MCF 10A (cell line): ENCODE measurements at regions not wholly inside any gene's neighbourhood (a gene's known extent, or its start where the extent isn't known, plus 50 kb on each side); places are given as distances from the start of the nearest gene placed in this dataset.

Source experiments
- BruUV-seq: library from RNA; stranded (reverse); fragments of 400-500 nt; replicated peaks from 2 replicates; lab custom pipeline; 2021; lab: Mats Ljungman, UMichigan
- CTCF ChIA-PET: fragments of 300-600 bp; sonication (Branson Sonifier 250); formaldehyde crosslinking; extraction: SDS; loops from one replicate; lab custom pipeline; 2021; ENCODE audit warnings: antibody characterized with exemption, inconsistent platforms; lab: Yijun Ruan, JAX
- POLR2A ChIA-PET: fragments of 300-600, 350-650 bp; sonication (Branson Sonifier 250); formaldehyde crosslinking; extraction: SDS; loops from one replicate; lab custom pipeline; 2020; ENCODE audit warnings: antibody characterized with exemption, inconsistent platforms; lab: Yijun Ruan, JAX
- DNase-seq: peaks from one replicate; pipeline ENCODE4 v3.0.0-alpha.2; 2018; ENCODE audit not compliant: unreplicated experiment
- H3K27ac Mint-ChIP-seq: one replicate; pipeline ENCODE4 v1.8.0; 2022; ENCODE audit warnings: mild to moderate bottlenecking, low read depth, mixed read lengths; ENCODE audit not compliant: unreplicated experiment
- H3K27me3 Mint-ChIP-seq: one replicate; pipeline ENCODE4 v1.8.0; 2022; ENCODE audit warnings: mixed read lengths; ENCODE audit not compliant: insufficient read depth, unreplicated experiment
- H3K36me3 Mint-ChIP-seq: one replicate; pipeline ENCODE4 v1.8.0; 2022; ENCODE audit warnings: mild to moderate bottlenecking, moderate library complexity, mixed read lengths; ENCODE audit not compliant: insufficient read depth, unreplicated experiment
- H3K4me1 Mint-ChIP-seq: one replicate; pipeline ENCODE4 v1.8.0; 2022; ENCODE audit warnings: mixed read lengths; ENCODE audit not compliant: insufficient read depth, unreplicated experiment
- H3K4me3 Mint-ChIP-seq: one replicate; pipeline ENCODE4 v1.8.0; 2022; ENCODE audit warnings: mild to moderate bottlenecking, moderate library complexity, mixed read lengths; ENCODE audit not compliant: unreplicated experiment
- H3K9me3 Mint-ChIP-seq: one replicate; pipeline ENCODE4 v1.8.0; 2022; ENCODE audit warnings: mixed read lengths; ENCODE audit not compliant: unreplicated experiment
- CTCF ChIP-seq: fragments of 200-600 bp; IDR thresholded peaks from one replicate; pipeline ENCODE4 v1.8.0; 2022; ENCODE audit warnings: antibody characterized with exemption, mild to moderate bottlenecking; ENCODE audit not compliant: unreplicated experiment
- intact Hi-C: fragments of 100-400 bp; cut with micrococcal nuclease; formaldehyde crosslinking; loops from 2 replicates; pipeline ENCODE4 v1.14.1; 2022

GRCh38 chr4:156144961-156145360 lies 191.3 kb upstream of the CTSO start:
- H3K27me3 Mint-ChIP-seq = no peaks in the 10 kb centered on the region
- no peak overlapping the region for H3K27ac Mint-ChIP-seq
- no peak for TF ChIP-seq CTCF
- DNase-seq = no peak
- no peaks in the 10 kb centered on the region for H3K4me1 Mint-ChIP-seq
- POLR2A ChIA-PET = no interaction called here
- CTCF ChIA-PET = interaction anchor here (1.2 kb wide), 1 partner anchor 23 kb away, joined by 3 read pairs; no protein-coding TSS in a partner anchor
- BruUV-seq = no TSS peak
- intact Hi-C loops = loop anchor here (10.0 kb wide), 1 partner anchor 150 kb away; no protein-coding TSS in a partner anchor
- H3K36me3 Mint-ChIP-seq = no peaks in the 10 kb centered on the region
- H3K9me3 Mint-ChIP-seq = no peaks in the 10 kb centered on the region
- no peak overlapping the region for H3K4me3 Mint-ChIP-seq

GRCh38 chr4:156138781-156139280 lies 185.2 kb upstream of the CTSO start:
- no peak for TF ChIP-seq CTCF
- DNase-seq = no peak
- H3K27ac Mint-ChIP-seq = no peak overlapping the region
- ChIA-PET POLR2A (no interaction called here), CTCF (interaction anchor here (0.6 to 1.7 kb wide), 3 partner anchors 14 to 834 kb away, joined by 3 to 7 read pairs (median 5); no protein-coding TSS in a partner anchor)
- H3K36me3 Mint-ChIP-seq = no peaks in the 10 kb centered on the region
- no peaks in the 10 kb centered on the region for H3K27me3 Mint-ChIP-seq
- BruUV-seq = no TSS peak
- no peaks in the 10 kb centered on the region for H3K9me3 Mint-ChIP-seq
- H3K4me1 Mint-ChIP-seq = no peaks in the 10 kb centered on the region
- intact Hi-C loops = no loop called here
- no peak overlapping the region for H3K4me3 Mint-ChIP-seq

GRCh38 chr4:156137679-156138473 lies 184.2 kb upstream of the CTSO start:
- intact Hi-C loops = no loop called here
- CTCF ChIA-PET = interaction anchor here (0.5 to 1.7 kb wide), 4 partner anchors 13 to 1132 kb away, joined by 3 to 7 read pairs (median 5); no protein-coding TSS in a partner anchor

More at GRCh38 chr4:156137679-156138473, 184.2 kb upstream of the CTSO start:
- TF ChIP-seq CTCF = no peak
- H3K4me3 Mint-ChIP-seq = no peak overlapping the region
- DNase-seq = no peak
- no peaks in the 10 kb centered on the region for H3K9me3 Mint-ChIP-seq
- POLR2A ChIA-PET = interaction anchor here (0.6 kb wide), 1 partner anchor 416 kb away, joined by 3 read pairs; no protein-coding TSS in a partner anchor
- BruUV-seq = no TSS peak
- no peaks in the 10 kb centered on the region for H3K4me1 Mint-ChIP-seq
- H3K27ac Mint-ChIP-seq = no peak overlapping the region
- no peaks in the 10 kb centered on the region for H3K36me3 Mint-ChIP-seq
- H3K27me3 Mint-ChIP-seq = no peaks in the 10 kb centered on the region
